ENCODE measurements at regions not wholly inside any gene's neighbourhood (a gene's known extent, or its start where the extent isn't known, plus 50 kb on each side); places are given as distances from the start of the nearest gene placed in this dataset.

- Mint-ChIP-seq H3K4me1 (ENCODE audit: unreplicated experiment) (no peaks in the 10 kb centered on the region), H3K9me3 (no peaks in the 10 kb centered on the region), H3K27ac (no peak overlapping the region), H3K27me3 (peaks cover 16% of the 10 kb centered on the region), H3K4me3 (no peak overlapping the region), H3K36me3 (no peaks in the 10 kb centered on the region)
- DNase-seq (ENCODE audit: extremely low spot score, unreplicated experiment) = no peak
- TF ChIP-seq, protein P1, sequence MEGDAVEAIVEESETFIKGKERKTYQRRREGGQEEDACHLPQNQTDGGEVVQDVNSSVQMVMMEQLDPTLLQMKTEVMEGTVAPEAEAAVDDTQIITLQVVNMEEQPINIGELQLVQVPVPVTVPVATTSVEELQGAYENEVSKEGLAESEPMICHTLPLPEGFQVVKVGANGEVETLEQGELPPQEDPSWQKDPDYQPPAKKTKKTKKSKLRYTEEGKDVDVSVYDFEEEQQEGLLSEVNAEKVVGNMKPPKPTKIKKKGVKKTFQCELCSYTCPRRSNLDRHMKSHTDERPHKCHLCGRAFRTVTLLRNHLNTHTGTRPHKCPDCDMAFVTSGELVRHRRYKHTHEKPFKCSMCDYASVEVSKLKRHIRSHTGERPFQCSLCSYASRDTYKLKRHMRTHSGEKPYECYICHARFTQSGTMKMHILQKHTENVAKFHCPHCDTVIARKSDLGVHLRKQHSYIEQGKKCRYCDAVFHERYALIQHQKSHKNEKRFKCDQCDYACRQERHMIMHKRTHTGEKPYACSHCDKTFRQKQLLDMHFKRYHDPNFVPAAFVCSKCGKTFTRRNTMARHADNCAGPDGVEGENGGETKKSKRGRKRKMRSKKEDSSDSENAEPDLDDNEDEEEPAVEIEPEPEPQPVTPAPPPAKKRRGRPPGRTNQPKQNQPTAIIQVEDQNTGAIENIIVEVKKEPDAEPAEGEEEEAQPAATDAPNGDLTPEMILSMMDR (conservative IDR thresholded peaks at IDR 0.05) = no peak
Observed at GRCh38 chr20:24050119-24050518, 61.5 kb upstream of the GGTLC1 start.

DNA sequence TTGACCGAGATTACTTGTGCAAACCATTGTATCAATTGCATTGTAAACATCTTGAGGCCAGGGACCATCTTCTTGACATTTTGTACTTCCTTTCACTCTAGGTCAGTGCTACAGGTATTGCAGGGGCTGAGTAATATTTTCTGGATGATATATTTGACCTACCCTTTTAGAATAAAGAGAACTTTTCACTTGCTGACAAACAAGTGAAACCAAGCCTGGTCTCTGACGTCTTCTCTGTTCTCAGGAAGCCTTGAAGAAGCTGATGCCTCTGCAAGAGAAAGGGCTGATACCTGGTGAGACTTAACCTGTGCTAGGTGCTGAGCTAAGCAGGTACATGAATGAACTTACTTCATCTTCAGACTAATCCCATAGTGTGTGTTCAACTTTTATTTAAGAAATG lies 60.5 kb upstream of the GGTLC1 start:
- Mint-ChIP-seq H3K4me3 (no peak overlapping the region), H3K36me3 (no peaks in the 10 kb centered on the region), H3K9me3 (no peaks in the 10 kb centered on the region), H3K27ac (no peak overlapping the region), H3K4me1 (ENCODE audit: unreplicated experiment) (no peaks in the 10 kb centered on the region), H3K27me3 (peaks cover 12% of the 10 kb centered on the region)
- TF ChIP-seq, protein P1 (conservative IDR thresholded peaks at IDR 0.05) = no peak
- DNase-seq (ENCODE audit: extremely low spot score, unreplicated experiment) = no peak

DNA sequence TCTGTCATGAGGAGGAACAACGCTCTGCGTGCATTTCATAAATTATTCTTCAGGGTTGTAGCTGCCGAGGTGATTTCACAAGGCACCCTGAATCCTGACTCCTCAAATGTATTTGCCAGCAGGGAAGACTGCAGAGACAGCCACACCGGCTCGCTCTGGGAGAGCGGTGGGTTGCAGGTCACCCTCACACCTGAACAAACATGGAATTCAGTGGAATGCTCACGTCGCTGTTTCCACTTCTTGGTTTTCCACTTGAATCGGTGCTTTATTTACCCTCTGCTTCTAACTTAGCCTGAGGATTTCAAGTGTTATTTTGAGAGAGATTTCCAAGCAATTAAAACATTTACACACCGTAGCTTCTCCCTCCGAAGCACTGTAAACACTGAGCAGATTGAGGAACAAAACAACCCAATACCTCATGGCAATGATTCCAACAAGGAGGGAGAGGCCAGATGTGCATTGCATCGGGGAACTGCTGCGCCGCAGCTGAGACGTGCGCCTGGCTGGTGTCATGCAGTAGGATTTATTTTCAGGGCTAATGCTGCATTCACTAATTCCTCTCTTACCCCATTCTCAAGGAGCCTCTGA lies 59.5 kb upstream of the GGTLC1 start:
- TF ChIP-seq, protein P1 (conservative IDR thresholded peaks at IDR 0.05) = no peak
- Mint-ChIP-seq H3K9me3 (no peaks in the 10 kb centered on the region), H3K36me3 (no peaks in the 10 kb centered on the region), H3K27ac (no peak overlapping the region), H3K27me3 (peaks cover 16% of the 10 kb centered on the region), H3K4me1 (ENCODE audit: unreplicated experiment) (peaks cover 6% of the 10 kb centered on the region), H3K4me3 (no peak overlapping the region)
- DNase-seq (ENCODE audit: extremely low spot score, unreplicated experiment) = no peak

DNA sequence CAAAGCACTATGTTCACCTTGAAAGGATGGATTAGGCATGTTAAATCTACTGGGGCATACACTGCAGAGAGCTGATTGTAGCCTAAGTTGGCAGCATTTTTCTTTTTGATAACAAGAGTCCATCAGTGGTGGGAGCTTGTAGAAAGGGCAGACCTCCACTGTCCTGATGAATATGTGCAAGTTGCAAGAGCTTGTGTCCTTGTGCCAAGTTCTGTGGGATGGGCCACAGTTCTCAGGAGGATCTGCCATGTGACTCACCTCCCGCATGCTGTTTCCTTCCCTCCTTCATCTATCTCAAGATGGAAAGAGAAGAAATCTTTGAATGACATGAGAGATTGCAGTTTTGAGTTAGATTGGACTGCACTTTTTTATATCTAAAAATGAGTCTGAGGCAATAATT lies 58.3 kb upstream of the GGTLC1 start:
- TF ChIP-seq, protein P1 (conservative IDR thresholded peaks at IDR 0.05) = no peak
- Mint-ChIP-seq H3K9me3 (no peaks in the 10 kb centered on the region), H3K4me3 (no peak overlapping the region), H3K4me1 (ENCODE audit: unreplicated experiment) (peaks cover 7% of the 10 kb centered on the region), H3K27me3 (peaks cover 19% of the 10 kb centered on the region), H3K36me3 (no peaks in the 10 kb centered on the region), H3K27ac (no peak overlapping the region)
- no peak for DNase-seq (ENCODE audit: extremely low spot score, unreplicated experiment)

- TF ChIP-seq, protein P1 (conservative IDR thresholded peaks at IDR 0.05) = no peak
- H3K27me3 Mint-ChIP-seq = peaks cover 14% of the 10 kb centered on the region
- H3K4me3 Mint-ChIP-seq = no peak overlapping the region
- H3K36me3 Mint-ChIP-seq = no peaks in the 10 kb centered on the region
- H3K9me3 Mint-ChIP-seq = no peaks in the 10 kb centered on the region
- DNase-seq (ENCODE audit: extremely low spot score, unreplicated experiment) = no peak
- peaks cover 7% of the 10 kb centered on the region for H3K4me1 Mint-ChIP-seq (ENCODE audit: unreplicated experiment)
- H3K27ac Mint-ChIP-seq = no peak overlapping the region
Observed at GRCh38 chr20:24045621-24046318, 57.2 kb upstream of the GGTLC1 start.
